ENCODE measurements at regions not wholly inside any gene's neighbourhood (a gene's known extent, or its start where the extent isn't known, plus 50 kb on each side); places are given as distances from the start of the nearest gene placed in this dataset.

GRCh38 chr5:3913279-3913678 is 317.6 kb downstream of the IRX1 start:
- no peak for TF ChIP-seq EZH2 (optimal IDR thresholded peaks at IDR 0.05; ENCODE audit: low read depth, low read length)
- TF ChIP-seq CTCF (IDR thresholded peaks at IDR 0.05; ENCODE audit: low read length), result no peak
- TF ChIP-seq EZH2phosphoT487 (IDR thresholded peaks at IDR 0.05; ENCODE audit: low read length), result no peak

All from MM.1S (cell line).